HCT116 (cell line): ENCODE measurements at regions not wholly inside any gene's neighbourhood (a gene's known extent, or its start where the extent isn't known, plus 50 kb on each side); places are given as distances from the start of the nearest gene placed in this dataset.

Experiments
- ATAC-seq: fragments of 200-7000 bp; cut with Tn5 transposase; 2 replicates; pipeline ENCODE4 v1.9.1; 2020; ENCODE audit warnings: mild to moderate bottlenecking, moderate library complexity
- BruUV-seq: library from RNA; stranded (reverse); fragments of 400-500 nt; replicated peaks from 2 replicates; lab custom pipeline; 2021; lab: Mats Ljungman, UMichigan
- CTCF ChIA-PET: fragments of 300-600 bp; sonication (Branson Sonifier 250); formaldehyde crosslinking; loops from one replicate; lab custom pipeline; 2021; ENCODE audit warnings: antibody characterized with exemption; lab: Charles Lee
- POLR2A ChIA-PET: fragments of 300-600, 350-600 bp; sonication (Branson Sonifier 250); formaldehyde crosslinking; loops from one replicate; lab custom pipeline; 2021; ENCODE audit warnings: antibody characterized with exemption; lab: Charles Lee
- RAD21 ChIA-PET, 2 experiments: fragments of 300-600 bp; sonication (Branson Sonifier 250); formaldehyde crosslinking; loops; one replicate each; lab custom pipeline; 2023; ENCODE audit warnings: low total read pairs in 2 of 2; ENCODE audit not compliant: uncharacterized antibody in 2 of 2, unreplicated experiment in 2 of 2, low non-redundant PET in 1 of 2; lab: Charles Lee
- DNase-seq: peaks from one replicate; pipeline ENCODE4 v3.0.0-alpha.2; 2010; ENCODE audit warnings: low read depth, low spot score
- H2AFZ ChIP-seq: fragments of 200-600 bp; shearing (Covaris generic), sonication (generic); 2 replicates; pipeline ENCODE4 v1.6.1; 2017; ENCODE audit warnings: low read depth, mixed run types, mixed read lengths, antibody characterized with exemption, low read length; ENCODE audit not compliant: poor library complexity, severe bottlenecking
- H3K27ac ChIP-seq: 2 replicates; pipeline ENCODE4 v1.5.1; 2012; ENCODE audit warnings: low read depth, low read length
- H3K27me3 ChIP-seq: fragments of 200-600 bp; sonication (generic); 2 replicates; pipeline ENCODE4 v1.6.1; 2016; ENCODE audit warnings: mixed run types, low read length, mixed read lengths; ENCODE audit not compliant: insufficient read depth
- H3K36me3 ChIP-seq, 2 experiments: fragments of 200-500 bp in 1 of 2; fragments of 200-600 bp in 1 of 2; sonication (Bioruptor generic) in 1 of 2; sonication (generic) in 1 of 2; 2 replicates each; pipeline versions ENCODE4 v1.5.1 to v1.6.1; 2014 to 2016; ENCODE audit warnings: low read length in 2 of 2, inconsistent platforms in 1 of 2, mixed read lengths in 1 of 2, mixed run types in 1 of 2; ENCODE audit not compliant: insufficient read depth in 2 of 2, control insufficient read depth in 1 of 2
- H3K4me1 ChIP-seq, 2 experiments: fragments of 200-600 bp in 1 of 2; sonication (generic) in 1 of 2; 2 replicates each; pipeline versions ENCODE4 v1.5.1 to v1.6.1; 2012 to 2017; ENCODE audit warnings: low read length in 2 of 2, inconsistent platforms in 1 of 2, mild to moderate bottlenecking in 1 of 2, mixed read lengths in 1 of 2, mixed run types in 1 of 2, moderate library complexity in 1 of 2; ENCODE audit not compliant: insufficient read depth in 2 of 2, control insufficient read depth in 1 of 2
- H3K4me2 ChIP-seq: fragments of 200-600 bp; sonication (generic); 2 replicates; pipeline ENCODE4 v1.6.1; 2017; ENCODE audit warnings: mixed run types, low read length, mixed read lengths
- H3K4me3 ChIP-seq, 2 experiments: fragments of 200-600 bp in 1 of 2; sonication (generic) in 1 of 2; replicated peaks in 1 of 2; 2 replicates each; pipeline ENCODE4 v1.5.1; 2011 to 2016; ENCODE audit warnings: low read length in 2 of 2, control low read depth in 1 of 2, low read depth in 1 of 2, mild to moderate bottlenecking in 1 of 2, mixed read lengths in 1 of 2, mixed run types in 1 of 2
- H3K79me2 ChIP-seq: fragments of 200-600 bp; sonication (generic); 2 replicates; pipeline ENCODE4 v1.6.1; 2017; ENCODE audit warnings: mild to moderate bottlenecking, mixed run types, low read length, moderate library complexity, mixed read lengths; ENCODE audit not compliant: insufficient read depth
- H3K9ac ChIP-seq: fragments of 200-600 bp; sonication (generic); 2 replicates; pipeline ENCODE4 v1.6.1; 2016; ENCODE audit warnings: low read length, mixed read lengths
- H3K9me2 ChIP-seq: fragments of 200-600 bp; sonication (generic), shearing (Covaris generic); 2 replicates; pipeline ENCODE4 v1.6.1; 2017; ENCODE audit warnings: mixed run types, mild to moderate bottlenecking, moderate library complexity; ENCODE audit not compliant: insufficient read depth
- H3K9me3 ChIP-seq, 2 experiments: fragments of 200-500 bp in 1 of 2; fragments of 200-600 bp in 1 of 2; sonication (Bioruptor generic) in 1 of 2; sonication (generic) in 1 of 2; 2 replicates each; pipeline ENCODE4 v1.6.1; 2014 to 2017; ENCODE audit warnings: low read length in 2 of 2, mixed read lengths in 2 of 2, inconsistent platforms in 1 of 2, low read depth in 1 of 2, mild to moderate bottlenecking in 1 of 2, mixed run types in 1 of 2, moderate library complexity in 1 of 2; ENCODE audit not compliant: control insufficient read depth in 1 of 2, insufficient read depth in 1 of 2
- H4K20me1 ChIP-seq: fragments of 200-600 bp; sonication (generic), shearing (Covaris generic); 2 replicates; pipeline ENCODE4 v1.6.1; 2017; ENCODE audit warnings: mixed run types, mild to moderate bottlenecking, moderate library complexity; ENCODE audit not compliant: insufficient read depth
- CBX3 ChIP-seq: IDR thresholded peaks from 2 replicates; pipeline ENCODE4 v1.6.1; 2012; ENCODE audit warnings: low read depth
- EGR1 ChIP-seq: IDR thresholded peaks from 2 replicates; pipeline ENCODE4 v1.6.1; 2012; ENCODE audit warnings: low read depth
- ELF1 ChIP-seq: IDR thresholded peaks from 2 replicates; pipeline ENCODE4 v1.6.1; 2012; ENCODE audit warnings: low read depth, borderline replicate concordance
- EZH2phosphoT487 ChIP-seq: fragments of 200-600 bp; IDR thresholded peaks from 2 replicates; pipeline ENCODE4 v1.6.1; 2018; ENCODE audit warnings: antibody characterized with exemption, borderline replicate concordance
- FOSL1 ChIP-seq: IDR thresholded peaks from 2 replicates; pipeline ENCODE4 v1.6.1; 2012; ENCODE audit warnings: low read depth
- MAX ChIP-seq: IDR thresholded peaks from 2 replicates; pipeline ENCODE4 v1.6.1; 2012
- POLR2A ChIP-seq: IDR thresholded peaks from 2 replicates; pipeline ENCODE4 v1.7.0; 2011; ENCODE audit warnings: borderline replicate concordance; ENCODE audit not compliant: insufficient read depth, insufficient read length; ENCODE audit errors: extremely low read depth
- SIN3A ChIP-seq: IDR thresholded peaks from 2 replicates; pipeline ENCODE4 v1.6.1; 2012; ENCODE audit warnings: low read depth
- SP1 ChIP-seq: IDR thresholded peaks from 2 replicates; pipeline ENCODE4 v1.6.1; 2012; ENCODE audit warnings: low read depth
- TCF7L2 ChIP-seq: IDR thresholded peaks from 2 replicates; pipeline ENCODE4 v1.7.0; 2011; ENCODE audit warnings: borderline replicate concordance, inconsistent platforms; ENCODE audit not compliant: insufficient read depth, insufficient read length; ENCODE audit errors: extremely low read depth
- ZFX ChIP-seq: fragments of 450-650 bp; IDR thresholded peaks from 2 replicates; pipeline ENCODE4 v1.6.1; 2017
- ZNF274 ChIP-seq: fragments of 200-500 bp; sonication (Bioruptor generic); IDR thresholded peaks from 2 replicates; pipeline ENCODE4 v1.6.1; 2014; ENCODE audit warnings: mild to moderate bottlenecking, low read depth, low read length, inconsistent platforms
- intact Hi-C: fragments of 100-400 bp; cut with micrococcal nuclease; formaldehyde crosslinking; loops from 2 replicates; pipeline ENCODE4 v1.10.0; 2022
- TF ChIP-seq, protein P1 (sequence below): IDR thresholded peaks from 2 replicates; pipeline ENCODE4 v1.6.1; 2011; ENCODE audit warnings: mild to moderate bottlenecking, low read length, moderate library complexity; ENCODE audit not compliant: insufficient replicate concordance; ENCODE audit errors: extremely low read depth
- TF ChIP-seq, protein P2 (sequence below): IDR thresholded peaks from 2 replicates; pipeline ENCODE4 v1.6.1; 2012; ENCODE audit warnings: low read depth

GRCh38 chr11:128310005-128310404, 277.4 kb downstream of the ETS1 start:
- H3K4me1 ChIP-seq, result no peaks in the 10 kb centered on the region
- ChIA-PET RAD21 (no interaction called here), CTCF (no interaction called here), POLR2A (no interaction called here)
- no peak overlapping the region for H3K9ac ChIP-seq
- H3K9me2 ChIP-seq, result no peaks in the 10 kb centered on the region
- no peak overlapping the region for H2AFZ ChIP-seq
- ATAC-seq (no peak), DNase-seq (no peak)
- H3K9me3 ChIP-seq, result no peaks in the 10 kb centered on the region; a peak in 1 of 4 replicates
- H3K79me2 ChIP-seq, result no peaks in the 10 kb centered on the region
- no peaks in the 10 kb centered on the region for H4K20me1 ChIP-seq
- no TSS peak for BruUV-seq
- no peaks in the 10 kb centered on the region for H3K36me3 ChIP-seq
- H3K4me2 ChIP-seq, result no peak overlapping the region
- H3K27ac ChIP-seq, result no peak overlapping the region
- no peak for TF ChIP-seq POLR2A
- TF ChIP-seq, protein P1, sequence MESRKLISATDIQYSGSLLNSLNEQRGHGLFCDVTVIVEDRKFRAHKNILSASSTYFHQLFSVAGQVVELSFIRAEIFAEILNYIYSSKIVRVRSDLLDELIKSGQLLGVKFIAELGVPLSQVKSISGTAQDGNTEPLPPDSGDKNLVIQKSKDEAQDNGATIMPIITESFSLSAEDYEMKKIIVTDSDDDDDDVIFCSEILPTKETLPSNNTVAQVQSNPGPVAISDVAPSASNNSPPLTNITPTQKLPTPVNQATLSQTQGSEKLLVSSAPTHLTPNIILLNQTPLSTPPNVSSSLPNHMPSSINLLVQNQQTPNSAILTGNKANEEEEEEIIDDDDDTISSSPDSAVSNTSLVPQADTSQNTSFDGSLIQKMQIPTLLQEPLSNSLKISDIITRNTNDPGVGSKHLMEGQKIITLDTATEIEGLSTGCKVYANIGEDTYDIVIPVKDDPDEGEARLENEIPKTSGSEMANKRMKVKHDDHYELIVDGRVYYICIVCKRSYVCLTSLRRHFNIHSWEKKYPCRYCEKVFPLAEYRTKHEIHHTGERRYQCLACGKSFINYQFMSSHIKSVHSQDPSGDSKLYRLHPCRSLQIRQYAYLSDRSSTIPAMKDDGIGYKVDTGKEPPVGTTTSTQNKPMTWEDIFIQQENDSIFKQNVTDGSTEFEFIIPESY, result no peak
- no peak for TF ChIP-seq EZH2phosphoT487
- no peak for TF ChIP-seq CBX3
- TF ChIP-seq, protein P2, sequence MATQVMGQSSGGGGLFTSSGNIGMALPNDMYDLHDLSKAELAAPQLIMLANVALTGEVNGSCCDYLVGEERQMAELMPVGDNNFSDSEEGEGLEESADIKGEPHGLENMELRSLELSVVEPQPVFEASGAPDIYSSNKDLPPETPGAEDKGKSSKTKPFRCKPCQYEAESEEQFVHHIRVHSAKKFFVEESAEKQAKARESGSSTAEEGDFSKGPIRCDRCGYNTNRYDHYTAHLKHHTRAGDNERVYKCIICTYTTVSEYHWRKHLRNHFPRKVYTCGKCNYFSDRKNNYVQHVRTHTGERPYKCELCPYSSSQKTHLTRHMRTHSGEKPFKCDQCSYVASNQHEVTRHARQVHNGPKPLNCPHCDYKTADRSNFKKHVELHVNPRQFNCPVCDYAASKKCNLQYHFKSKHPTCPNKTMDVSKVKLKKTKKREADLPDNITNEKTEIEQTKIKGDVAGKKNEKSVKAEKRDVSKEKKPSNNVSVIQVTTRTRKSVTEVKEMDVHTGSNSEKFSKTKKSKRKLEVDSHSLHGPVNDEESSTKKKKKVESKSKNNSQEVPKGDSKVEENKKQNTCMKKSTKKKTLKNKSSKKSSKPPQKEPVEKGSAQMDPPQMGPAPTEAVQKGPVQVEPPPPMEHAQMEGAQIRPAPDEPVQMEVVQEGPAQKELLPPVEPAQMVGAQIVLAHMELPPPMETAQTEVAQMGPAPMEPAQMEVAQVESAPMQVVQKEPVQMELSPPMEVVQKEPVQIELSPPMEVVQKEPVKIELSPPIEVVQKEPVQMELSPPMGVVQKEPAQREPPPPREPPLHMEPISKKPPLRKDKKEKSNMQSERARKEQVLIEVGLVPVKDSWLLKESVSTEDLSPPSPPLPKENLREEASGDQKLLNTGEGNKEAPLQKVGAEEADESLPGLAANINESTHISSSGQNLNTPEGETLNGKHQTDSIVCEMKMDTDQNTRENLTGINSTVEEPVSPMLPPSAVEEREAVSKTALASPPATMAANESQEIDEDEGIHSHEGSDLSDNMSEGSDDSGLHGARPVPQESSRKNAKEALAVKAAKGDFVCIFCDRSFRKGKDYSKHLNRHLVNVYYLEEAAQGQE, result no peak
- no peak for TF ChIP-seq FOSL1
- TF ChIP-seq SP1, result no peak
- no peak for TF ChIP-seq ELF1
- TF ChIP-seq ZFX, result no peak
- no peak for TF ChIP-seq ZNF274
- no peak for TF ChIP-seq TCF7L2
- no peak for TF ChIP-seq MAX
- no peak for TF ChIP-seq SIN3A
- TF ChIP-seq EGR1, result no peak
- H3K27me3 ChIP-seq, result peaks cover 37% of the 10 kb centered on the region; the same call in 1 of the 2 replicates
- H3K4me3 ChIP-seq, result no peak overlapping the region
- intact Hi-C loops, result no loop called here
